GM23248 (cell line): ENCODE measurements at regions not wholly inside any gene's neighbourhood (a gene's known extent, or its start where the extent isn't known, plus 50 kb on each side); places are given as distances from the start of the nearest gene placed in this dataset.

Experiments used
- EZH2 ChIP-seq: fragments of 200-600 bp; sonication (generic); IDR thresholded peaks from 2 replicates; pipeline ENCODE4 v1.6.1; 2018; ENCODE audit warnings: antibody characterized with exemption, mild to moderate bottlenecking; ENCODE audit not compliant: insufficient read depth, poor library complexity, severe bottlenecking
- EZH2phosphoT487 ChIP-seq: fragments of 200-600 bp; sonication (generic); IDR thresholded peaks from 2 replicates; pipeline ENCODE4 v1.6.1; 2018; ENCODE audit warnings: antibody characterized with exemption, moderate library complexity, mild to moderate bottlenecking, low read depth; ENCODE audit not compliant: insufficient read depth

DNA sequence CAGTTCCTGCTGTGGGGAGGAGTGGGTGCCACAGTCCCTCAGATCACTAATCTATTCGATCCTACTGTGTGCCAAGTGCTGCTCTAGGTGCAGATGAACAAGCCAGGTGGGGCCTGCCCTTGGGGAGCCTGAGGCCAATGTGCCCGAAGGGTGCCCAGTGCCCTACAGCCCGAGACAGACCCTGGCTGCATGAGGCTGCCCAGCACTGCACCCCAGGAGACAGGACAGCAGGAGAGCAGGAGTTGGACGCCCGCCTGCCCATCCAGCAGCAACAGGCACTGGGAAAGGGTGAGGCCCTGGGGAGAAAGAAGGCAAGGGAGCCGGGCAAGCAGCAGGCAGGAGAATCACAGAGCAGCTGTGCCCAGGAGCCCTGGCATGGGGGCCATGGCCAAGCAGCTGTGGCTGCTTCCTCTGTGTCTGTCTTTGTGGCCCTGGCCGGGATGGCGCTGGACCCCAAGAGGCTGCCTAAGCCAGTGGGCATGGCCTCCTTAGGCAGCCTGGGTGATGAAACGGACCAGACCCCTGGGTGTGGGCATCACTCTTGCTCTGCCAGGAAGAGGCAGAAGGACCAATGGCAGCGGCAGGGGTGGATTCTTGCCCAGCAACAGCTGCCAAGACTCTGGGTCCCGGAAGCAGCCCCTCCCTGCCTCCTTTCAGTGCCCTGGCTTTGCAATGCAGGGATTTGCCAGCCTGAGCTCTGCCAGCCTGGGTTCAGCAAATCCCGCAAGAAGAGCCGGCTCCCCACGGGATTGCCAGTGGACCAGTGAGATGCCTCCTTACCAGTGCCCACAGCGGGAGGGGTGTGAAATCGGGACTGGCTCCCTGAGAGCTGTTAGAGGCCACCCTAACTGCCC is 179.6 kb upstream of the TNRC6C start:
- TF ChIP-seq EZH2 (no peak), EZH2phosphoT487 (no peak)
